SK-N-SH treated with all-trans-retinoic acid at 6 μM for 48 hours (cell line): ENCODE measurements at regions not wholly inside any gene's neighbourhood (a gene's known extent, or its start where the extent isn't known, plus 50 kb on each side); places are given as distances from the start of the nearest gene placed in this dataset.

Experiments used
- BACH2 ChIP-seq: fragments of 250-450 bp; sonication (Bioruptor Pico); IDR thresholded peaks from 2 replicates; pipeline ENCODE4 v1.9.0; 2021; ENCODE audit warnings: mild to moderate bottlenecking, borderline replicate concordance
- TOX ChIP-seq: fragments of 250-450 bp; sonication (Bioruptor Pico); IDR thresholded peaks from 2 replicates; pipeline ENCODE4 v1.8.0; 2021; ENCODE audit warnings: mild to moderate bottlenecking, moderate library complexity, borderline replicate concordance
- TF ChIP-seq, protein P1 (sequence below): fragments of 250-450 bp; sonication (Bioruptor Pico); IDR thresholded peaks from 2 replicates; pipeline ENCODE4 v1.8.0; 2020; ENCODE audit warnings: mild to moderate bottlenecking, moderate library complexity, borderline replicate concordance

DNA sequence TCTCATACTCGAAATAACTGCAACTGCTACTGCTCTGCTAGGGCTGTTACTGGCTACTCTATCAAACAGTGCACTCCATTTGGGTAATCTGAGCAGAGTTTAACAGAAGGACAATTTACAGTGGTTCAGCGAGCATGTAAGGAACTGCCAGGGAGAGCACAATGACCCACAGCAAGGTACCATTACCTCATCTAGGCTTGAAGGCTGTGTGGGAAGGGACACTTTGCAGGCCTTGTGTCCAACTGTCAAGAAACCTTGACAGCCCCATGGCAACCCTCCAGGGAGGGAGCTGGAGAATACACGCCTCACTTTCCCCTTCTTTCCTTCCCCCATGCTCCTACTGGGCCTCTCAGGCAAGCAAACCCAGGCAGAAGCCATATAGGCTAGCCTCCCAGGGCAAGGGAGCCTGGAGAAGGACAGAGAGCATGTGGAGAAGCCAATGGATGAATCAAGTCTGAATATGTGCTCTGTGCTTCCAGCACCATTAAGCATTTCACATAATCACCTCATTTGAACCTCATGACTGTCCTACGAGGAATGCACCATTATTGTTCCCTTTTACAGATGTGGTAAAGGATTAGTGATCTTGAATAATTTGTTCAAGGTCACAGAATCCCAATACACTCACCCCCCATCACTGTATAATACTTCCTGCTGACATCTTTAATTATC is 49.9 kb upstream of the JAK2 start:
- TF ChIP-seq, protein P1, sequence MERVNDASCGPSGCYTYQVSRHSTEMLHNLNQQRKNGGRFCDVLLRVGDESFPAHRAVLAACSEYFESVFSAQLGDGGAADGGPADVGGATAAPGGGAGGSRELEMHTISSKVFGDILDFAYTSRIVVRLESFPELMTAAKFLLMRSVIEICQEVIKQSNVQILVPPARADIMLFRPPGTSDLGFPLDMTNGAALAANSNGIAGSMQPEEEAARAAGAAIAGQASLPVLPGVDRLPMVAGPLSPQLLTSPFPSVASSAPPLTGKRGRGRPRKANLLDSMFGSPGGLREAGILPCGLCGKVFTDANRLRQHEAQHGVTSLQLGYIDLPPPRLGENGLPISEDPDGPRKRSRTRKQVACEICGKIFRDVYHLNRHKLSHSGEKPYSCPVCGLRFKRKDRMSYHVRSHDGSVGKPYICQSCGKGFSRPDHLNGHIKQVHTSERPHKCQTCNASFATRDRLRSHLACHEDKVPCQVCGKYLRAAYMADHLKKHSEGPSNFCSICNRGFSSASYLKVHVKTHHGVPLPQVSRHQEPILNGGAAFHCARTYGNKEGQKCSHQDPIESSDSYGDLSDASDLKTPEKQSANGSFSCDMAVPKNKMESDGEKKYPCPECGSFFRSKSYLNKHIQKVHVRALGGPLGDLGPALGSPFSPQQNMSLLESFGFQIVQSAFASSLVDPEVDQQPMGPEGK (CRISPR knock-in tag): no peak
- no peak for TF ChIP-seq TOX
- no peak for TF ChIP-seq BACH2 (CRISPR knock-in tag)
